ENCODE measurements at regions not wholly inside any gene's neighbourhood (a gene's known extent, or its start where the extent isn't known, plus 50 kb on each side); places are given as distances from the start of the nearest gene placed in this dataset.

DNA sequence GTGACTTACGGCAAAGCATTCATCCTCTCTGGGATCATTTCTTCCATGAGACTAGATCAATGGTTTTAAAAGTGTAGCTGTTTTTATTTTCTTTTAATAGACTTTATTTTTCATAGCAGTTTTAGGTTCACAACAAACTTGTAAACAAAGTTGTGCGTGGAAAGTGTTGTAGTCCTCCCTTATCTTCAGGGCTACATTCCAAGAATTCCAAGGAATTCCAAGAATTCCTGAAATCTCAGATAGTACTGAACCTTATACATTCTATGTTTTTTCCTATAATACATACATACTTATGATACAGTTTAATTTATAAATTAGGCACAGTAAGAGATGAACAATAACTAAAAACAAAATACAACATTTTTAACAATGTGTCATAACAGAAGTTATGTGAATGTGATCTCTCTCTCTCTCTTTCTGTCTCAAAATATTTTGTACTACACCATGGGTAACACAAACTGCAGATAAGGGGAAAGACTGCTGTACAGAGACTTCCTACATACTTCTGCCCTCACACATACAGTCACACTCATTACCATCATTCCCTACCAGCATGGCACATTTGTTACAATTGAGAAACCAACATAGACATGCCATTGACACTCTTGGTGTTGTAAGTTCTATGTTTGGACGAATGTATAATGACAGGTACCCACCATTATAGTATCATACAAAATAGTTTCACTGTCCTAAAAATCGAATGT, 1933.2 kb upstream of the WWC1 start:
- in situ Hi-C loops (cut with MboI; ENCODE audit: low sequenced_read_pairs), result no loop called here

DNA sequence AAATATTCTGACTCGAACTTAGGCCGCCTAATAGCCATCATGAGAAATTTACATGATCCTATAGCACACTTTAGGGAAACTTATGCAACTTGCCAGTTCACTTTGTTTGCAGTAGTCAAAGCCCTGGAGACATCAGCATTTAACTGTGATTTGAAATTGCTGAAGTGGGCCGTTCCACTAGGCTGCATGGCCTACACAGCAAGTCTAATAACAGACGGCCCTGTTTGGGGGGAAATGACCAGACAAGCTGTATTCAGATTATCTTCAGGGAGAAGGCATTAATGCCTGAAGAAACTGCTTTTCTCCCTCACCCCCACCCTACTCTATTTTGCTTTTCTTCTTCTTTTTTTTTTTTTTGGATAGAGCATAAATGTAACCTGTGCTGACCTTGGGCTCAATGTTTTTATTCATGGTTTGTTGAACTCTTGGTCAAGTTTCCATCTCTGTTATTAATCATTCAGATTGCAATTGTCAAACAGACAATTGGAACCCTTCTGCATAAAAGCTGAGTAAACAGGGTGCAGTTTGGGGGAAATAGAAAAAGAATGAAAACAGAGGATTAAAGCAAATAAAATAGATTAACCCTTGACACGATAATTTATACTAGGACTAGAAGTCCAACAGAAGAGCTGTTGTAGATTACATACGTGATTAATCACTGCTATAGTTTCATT, 1928.2 kb upstream of the WWC1 start:
- in situ Hi-C loops (cut with MboI; ENCODE audit: low sequenced_read_pairs), result no loop called here

DNA sequence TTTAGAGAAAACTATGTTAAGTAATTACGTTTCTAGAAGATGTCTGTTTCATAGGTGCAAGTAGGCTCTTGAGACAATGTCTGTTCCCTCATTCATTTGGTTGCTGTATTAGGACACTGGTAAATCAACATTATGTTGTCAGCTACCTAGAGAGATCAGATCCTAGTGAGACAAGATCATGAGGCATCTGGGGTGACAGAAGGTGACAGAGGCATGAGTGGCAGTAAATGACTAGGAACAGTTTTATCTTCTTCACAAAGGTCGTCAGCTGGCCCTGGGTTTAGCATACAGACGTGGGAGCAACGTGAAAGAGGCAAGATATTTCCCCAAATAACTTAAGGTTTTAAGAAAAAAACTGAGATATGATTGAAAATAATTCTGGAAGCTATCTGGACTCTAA, 1926.3 kb upstream of the WWC1 start:
- in situ Hi-C loops (cut with MboI; ENCODE audit: low sequenced_read_pairs), result no loop called here

DNA sequence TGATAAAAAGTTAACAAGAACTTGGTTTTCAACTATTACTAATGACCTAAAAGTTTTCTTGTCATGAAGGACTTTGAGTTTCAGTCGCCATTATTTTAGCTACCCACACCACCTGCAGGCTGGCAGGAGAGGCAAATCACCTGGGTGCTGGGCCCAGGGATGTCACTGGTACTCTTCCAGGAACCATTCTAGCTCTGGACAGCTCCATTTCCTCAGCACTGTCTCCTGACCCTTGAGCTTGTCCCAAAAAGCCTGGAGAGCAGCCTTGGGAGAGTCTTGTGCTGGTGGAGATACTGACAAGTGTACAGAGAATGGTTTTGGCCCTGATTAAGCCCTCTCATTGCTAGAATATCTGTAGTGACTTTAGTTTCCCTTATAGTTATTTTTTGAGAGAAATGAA, 1924.1 kb upstream of the WWC1 start:
- in situ Hi-C loops (cut with MboI; ENCODE audit: low sequenced_read_pairs), result no loop called here

DNA sequence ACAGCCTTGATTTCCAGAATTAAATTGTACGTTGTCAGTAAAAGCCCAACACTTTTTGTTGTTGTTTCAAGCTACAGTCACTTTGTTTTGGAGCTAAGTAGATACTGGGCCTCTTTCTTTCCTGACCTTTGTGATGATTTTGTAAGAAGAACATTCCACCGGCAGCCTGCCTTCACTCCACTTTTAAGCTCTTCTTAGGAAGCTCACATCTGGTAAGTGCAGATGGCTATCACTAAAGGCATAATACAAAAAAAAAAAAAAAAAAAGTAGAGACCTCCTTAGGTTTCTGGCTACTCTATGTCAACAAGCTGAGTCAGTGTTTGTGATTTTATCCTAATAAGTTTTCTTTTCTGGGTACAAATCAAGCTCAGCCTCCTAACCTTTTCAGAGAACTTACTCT, 1922.1 kb upstream of the WWC1 start:
- in situ Hi-C loops (cut with MboI; ENCODE audit: low sequenced_read_pairs), result no loop called here

DNA sequence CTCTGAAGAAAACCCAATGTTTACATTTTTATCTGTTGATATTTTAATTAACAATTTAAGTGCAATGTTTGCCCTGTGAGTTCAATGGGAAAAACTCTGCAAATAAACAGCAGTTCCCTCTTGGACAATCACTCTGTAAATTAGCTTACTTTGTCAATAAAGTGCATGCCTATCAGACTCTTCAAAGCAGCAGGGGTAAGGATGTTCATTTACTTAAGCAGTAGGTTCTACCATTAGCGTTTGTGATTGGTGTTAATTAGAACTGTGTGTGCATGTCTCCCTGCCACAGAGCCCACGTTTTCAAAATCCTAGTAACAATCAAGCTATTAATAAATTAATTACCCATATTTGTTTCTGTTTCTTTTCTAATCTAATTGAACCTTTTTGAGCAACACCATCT, 1921.6 kb upstream of the WWC1 start:
- in situ Hi-C loops (cut with MboI; ENCODE audit: low sequenced_read_pairs), result no loop called here

DNA sequence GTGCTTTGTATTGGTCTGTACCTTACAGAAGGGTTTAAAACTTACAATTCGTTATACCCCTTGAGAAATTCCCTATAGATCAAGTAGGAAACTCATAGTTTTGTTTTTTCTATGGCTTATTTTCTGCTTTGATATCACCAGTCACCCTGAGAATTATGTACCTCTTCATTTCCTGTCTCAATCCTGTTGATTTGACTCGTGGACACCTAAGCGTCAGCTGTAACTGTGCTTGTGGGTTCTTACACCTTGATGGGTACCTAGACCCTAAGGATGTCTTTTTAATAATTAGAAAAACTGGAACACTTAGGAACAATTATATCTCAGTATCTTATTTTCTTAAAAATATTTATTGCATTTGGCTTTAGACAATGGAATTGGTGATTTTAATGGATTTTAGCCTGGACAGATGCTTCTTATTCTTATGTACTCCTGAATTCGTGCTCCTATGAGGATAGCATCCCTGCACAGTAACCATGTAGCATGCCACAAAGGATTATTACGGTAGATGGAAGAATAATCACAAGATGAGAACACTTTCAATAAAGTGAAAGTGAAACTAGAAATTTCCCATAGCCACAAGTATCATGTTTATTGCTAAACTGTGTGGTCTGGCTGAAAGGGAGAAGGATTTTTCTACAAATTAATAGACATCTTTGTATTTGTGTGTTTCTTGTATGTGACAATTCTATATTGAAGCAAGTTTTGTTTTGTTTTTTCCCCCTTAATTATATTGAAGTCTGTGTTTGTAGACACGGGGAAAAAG, 1920.3 kb upstream of the WWC1 start:
- in situ Hi-C loops (cut with MboI; ENCODE audit: low sequenced_read_pairs), result no loop called here

DNA sequence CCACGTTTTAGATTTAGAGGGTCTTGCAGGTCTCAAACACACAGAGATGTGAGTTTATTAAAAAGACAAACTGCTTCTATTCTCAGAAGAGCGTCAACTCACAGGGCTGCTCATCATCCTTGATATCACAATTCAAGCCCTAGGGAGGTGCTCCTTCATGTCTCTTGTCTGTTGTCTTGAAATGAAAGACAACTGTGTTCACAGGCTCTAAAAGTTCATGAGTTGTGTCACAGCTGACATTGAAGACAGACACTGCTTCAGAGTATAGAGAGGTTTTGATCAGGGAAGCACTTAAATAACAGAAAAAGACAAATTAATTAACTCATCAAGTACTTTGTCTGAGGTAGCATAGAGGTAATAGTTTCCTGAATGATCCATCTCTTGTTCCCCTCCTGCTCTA, 1917.6 kb upstream of the WWC1 start:
- in situ Hi-C loops (cut with MboI; ENCODE audit: low sequenced_read_pairs), result no loop called here

DNA sequence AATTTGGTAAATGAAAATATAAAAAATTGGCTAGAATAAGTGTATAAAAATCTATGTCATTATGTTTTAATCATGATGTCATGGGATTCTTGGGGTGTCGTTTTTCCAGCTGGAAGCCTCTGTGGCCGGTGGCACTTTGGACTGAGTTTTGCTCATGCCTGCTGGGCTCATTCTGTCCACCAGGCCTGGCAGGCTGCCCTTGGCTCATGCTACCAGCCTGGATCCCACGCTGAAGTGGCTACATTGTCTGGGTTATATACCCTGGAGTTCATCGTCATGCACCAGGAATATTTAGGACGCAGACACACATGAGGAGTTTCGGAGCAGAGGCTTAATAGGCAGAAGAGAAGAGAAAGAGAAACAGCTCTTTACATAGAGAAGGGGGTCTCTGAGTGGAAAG, 1913.7 kb upstream of the WWC1 start:
- in situ Hi-C loops (cut with MboI; ENCODE audit: low sequenced_read_pairs), result no loop called here

DNA sequence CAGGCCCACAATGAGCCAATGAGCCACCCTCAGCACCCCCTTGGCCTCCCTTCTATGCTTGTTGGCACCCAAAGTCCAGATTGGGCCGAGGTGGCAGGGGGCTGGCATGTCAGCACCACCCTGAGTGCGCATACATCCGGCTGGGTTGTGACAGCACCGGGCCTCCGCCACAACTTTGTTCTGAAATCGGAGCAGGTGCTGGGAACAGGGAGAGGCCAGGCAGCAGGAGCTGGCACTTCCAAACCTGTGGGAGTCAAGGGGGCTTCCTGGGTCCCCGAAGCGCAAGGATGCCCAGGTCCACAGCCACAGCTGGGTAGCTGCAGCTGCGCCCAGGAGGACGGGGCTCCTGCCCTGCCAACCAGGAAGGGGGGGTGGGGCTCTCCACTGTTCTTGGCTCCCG, 1911.9 kb upstream of the WWC1 start:
- in situ Hi-C loops (cut with MboI; ENCODE audit: low sequenced_read_pairs), result no loop called here

DNA sequence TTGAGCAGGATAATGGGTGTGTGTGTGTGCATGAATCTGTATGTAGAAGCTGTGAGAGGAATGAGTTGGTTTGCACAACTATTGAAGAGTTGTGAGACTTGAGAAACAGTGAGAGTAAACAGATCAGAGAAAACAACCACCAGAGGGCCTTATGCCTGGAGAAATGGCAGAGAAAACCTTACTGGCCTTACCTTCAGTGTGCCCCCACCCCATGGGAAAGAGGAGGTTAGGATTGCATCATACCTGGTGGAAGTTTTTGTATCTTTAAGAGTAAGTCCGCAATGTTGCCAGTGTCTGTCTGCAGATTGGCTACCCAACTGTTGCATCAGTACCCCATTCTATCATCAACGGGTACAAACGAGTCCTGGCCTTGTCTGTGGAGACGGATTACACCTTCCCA, 1909.4 kb upstream of the WWC1 start:
- in situ Hi-C loops (cut with MboI; ENCODE audit: low sequenced_read_pairs), result no loop called here

DNA sequence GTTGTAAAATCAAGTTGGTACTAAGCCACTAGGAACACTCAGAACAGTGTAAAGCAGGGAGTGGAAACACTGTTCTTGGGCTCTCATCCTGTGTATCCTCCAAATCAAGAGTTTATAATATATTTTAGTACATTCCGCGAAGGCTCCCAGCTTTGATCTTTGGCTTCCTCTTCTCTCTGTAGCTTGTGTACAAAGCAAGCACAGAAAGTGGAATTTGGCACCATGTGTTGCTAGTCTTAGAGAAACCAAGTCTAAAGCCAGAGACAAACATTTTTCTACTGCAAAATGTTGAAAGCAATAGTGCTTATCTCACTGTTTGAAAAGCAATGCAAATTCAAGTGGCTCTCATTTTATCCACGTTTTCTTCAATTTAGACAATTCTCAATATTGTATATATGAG, 1893.3 kb upstream of the WWC1 start:
- in situ Hi-C loops (cut with MboI; ENCODE audit: low sequenced_read_pairs), result no loop called here

DNA sequence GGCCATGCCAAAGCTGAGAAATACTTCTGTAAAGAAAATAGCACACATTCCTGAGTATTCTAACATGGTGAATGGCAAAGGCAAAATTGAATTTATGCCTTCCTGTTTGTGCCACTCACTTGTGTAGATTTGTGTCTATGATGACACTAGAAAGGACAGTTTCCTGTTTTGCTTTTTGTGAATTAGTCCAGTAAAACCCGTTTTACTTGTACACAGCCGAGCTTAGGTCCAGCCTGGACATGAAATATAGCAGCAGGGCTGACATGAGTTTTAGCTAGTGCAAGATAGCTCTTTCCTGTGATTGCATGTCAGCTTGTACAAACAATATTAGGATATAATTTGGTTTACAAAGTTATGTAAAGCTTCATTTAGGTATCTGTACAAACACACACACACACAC, 1891.7 kb upstream of the WWC1 start:
- in situ Hi-C loops (cut with MboI; ENCODE audit: low sequenced_read_pairs), result no loop called here

DNA sequence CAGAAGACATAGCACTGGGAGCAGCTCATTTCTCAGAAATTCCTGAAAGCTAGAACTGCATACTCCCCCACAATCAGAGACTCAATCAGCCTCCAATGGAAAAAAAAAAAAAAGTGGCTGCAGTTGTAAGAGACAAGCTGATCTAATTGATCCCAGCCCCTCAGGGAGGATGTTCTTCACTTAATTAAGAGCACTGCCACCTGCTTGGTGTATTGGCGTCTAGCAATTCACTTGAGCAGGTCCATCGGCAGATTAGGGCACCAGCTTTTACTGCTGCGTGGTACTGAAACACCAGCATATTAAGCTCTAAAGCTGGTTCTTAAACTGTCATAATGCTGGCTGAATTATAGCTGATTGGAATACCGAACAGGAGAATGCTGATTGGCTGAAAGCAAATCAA, 1890.1 kb upstream of the WWC1 start:
- in situ Hi-C loops (cut with MboI; ENCODE audit: low sequenced_read_pairs), result no loop called here

DNA sequence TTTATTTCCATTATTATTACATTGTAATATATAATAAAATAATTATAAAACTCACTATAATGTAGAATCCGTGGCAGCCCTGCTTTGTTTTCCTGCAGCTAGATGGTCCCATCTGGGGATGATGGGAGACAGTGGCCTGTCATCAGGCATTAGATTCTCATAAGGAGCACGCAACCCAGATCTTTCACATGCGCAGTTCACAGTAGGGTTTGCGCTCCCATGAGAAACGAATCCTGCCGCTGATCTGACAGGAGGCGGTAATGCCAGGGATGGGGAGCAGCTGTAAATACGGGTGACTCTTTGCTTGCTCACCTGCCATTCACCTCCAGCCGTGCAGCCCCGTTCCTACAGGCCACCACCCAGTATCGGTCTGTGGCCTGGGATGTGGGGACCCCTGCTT, 1879.3 kb upstream of the WWC1 start:
- in situ Hi-C loops (cut with MboI; ENCODE audit: low sequenced_read_pairs), result no loop called here

DNA sequence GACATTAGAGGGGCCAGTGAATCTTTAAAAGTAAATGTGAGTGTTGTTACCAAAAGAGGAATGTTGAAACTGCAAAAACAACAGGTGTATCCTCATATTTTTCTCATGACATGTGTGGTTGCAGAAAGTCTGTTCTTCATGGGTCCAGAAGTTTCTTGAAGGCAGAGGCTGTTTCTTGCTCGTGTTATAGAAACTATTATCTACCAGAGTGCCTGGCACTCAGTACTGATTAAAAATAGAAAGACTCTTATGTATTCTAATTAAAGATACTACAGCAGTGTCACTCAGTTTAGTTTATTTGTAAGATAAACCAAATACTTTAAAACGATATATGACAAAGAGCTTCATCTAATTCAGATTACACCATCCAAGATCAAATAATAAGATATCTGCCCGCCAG, 1864.2 kb upstream of the WWC1 start:
- in situ Hi-C loops (cut with MboI; ENCODE audit: low sequenced_read_pairs), result no loop called here

DNA sequence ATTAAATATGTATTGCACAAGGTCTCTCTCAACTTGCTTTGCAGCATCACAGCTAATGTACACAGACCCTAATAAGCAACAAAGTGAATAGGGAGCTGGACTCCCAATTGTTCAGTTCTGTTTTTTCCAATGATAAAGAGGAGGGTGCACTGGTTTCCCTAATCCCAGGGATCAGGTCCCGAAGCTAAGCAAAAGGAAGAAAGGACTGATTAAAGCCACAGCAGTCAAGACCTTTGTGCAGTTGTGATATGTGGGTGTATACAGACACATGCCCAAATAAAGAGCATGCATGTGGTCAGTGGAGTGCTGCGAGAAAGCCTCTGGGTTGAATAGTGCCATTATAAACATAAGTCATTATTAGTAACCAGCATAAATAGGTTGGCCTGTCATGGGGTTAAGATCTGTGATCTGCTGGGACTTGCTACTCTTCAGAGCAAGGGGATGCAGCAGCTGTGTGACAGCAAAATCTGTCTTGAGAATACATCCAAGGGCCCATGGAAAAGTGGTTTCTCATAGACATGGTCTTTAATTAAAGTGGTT, 1863.1 kb upstream of the WWC1 start:
- in situ Hi-C loops (cut with MboI; ENCODE audit: low sequenced_read_pairs), result no loop called here

DNA sequence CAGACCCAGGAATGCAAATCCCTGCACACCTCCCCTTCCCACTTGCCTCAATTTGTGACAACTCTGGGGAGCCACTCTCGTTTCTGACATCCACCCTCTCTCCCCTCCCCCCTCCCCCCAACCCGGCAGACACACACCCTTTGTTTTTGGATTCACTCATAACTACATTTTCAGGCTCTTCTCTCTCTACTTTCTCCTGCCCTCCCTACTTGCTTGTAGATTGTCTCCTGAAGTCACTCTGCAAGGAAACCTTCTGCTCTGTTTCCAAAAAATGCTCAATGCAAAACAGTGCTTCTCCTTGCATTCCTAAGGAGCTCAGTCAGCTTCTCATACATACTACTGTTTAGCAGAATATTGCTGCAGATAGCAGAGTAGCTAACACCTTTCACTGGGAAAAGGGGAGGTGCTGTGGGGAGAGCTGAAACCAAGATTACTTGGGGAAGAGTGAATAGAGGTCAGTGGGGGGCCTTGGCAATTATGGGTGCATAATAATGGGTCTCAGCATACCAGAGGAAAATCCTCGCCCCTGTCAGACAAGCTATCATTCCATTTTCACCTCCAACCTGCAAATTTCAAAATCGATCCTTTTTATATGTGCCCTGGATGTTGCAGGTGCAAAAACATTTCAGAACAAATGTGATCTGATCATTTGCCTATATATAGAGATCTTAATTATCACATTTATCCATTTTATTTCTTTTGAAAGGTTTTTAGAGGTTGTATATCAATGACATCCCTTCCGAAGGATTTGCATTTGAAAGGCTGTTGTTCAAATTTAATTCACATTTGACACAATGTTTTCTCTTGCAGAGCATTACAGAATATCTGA, 1860.7 kb upstream of the WWC1 start:
- in situ Hi-C loops (cut with MboI; ENCODE audit: low sequenced_read_pairs), result no loop called here

DNA sequence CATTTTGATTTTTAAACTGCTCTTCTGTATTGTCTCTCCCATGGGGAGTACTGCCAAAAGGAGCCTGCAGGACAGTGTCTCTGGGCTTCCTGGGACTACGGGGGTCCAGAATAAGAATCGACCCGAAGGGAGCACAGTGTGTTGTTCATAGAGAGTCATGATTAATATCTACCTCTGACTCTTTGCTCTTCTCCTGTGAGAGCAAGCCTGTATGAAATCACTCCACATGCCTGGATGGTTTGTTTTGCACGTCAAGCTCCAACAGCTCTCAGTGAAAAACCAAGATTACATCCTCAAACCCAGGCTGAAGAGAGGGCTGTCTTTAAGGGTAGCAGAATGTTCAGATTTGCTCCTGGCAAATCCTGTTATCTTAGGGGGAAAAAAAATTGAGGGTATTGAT, 1860.0 kb upstream of the WWC1 start:
- in situ Hi-C loops (cut with MboI; ENCODE audit: low sequenced_read_pairs), result no loop called here

DNA sequence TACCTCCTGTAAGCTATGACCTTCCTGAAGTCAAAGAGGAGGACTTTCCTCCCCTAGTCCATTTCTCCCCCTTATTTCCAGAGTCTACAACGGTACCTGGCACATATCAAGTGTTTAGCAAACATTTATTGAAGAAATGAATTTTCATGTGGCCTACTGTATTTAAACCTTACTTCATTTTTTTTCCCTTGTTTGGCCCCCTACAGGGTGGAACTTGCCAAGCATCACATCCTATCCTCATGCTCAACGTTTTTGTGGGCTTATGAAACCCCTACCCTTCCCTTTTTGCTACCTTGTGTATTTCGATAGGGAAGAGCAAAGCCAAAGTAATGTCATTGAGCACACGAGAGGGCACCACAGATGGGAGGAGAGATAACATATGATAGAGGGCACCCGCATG, 1857.8 kb upstream of the WWC1 start:
- in situ Hi-C loops (cut with MboI; ENCODE audit: low sequenced_read_pairs), result no loop called here

DNA sequence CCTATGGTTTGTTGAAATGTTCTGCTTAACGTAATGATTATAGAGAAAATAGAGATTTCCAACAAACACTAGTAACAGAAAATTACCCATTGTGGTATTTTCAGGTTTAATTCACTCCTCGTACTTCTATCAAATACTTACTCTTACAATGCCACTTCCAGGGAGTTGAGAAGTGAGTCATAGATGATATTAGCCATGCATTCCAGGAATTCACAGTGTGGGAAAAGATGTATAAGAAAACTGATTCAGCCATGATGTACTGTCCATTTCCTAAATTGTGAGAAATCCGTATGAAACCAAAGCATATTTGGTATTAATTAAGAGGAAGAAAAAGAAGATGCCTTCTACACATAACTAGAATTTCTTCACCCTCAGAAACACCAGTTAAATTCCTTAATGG, 1854.6 kb upstream of the WWC1 start:
- in situ Hi-C loops (cut with MboI; ENCODE audit: low sequenced_read_pairs), result no loop called here

Data from HL-60/S4 (cell line).